Retina (tissue), 1 donor: ENCODE measurements at regions not wholly inside any gene's neighbourhood (a gene's known extent, or its start where the extent isn't known, plus 50 kb on each side); places are given as distances from the start of the nearest gene placed in this dataset.

Experiments
- DNase-seq: peaks from one replicate; pipeline ENCODE4 v3.0.0-alpha.2; 2016

- DNase-seq: no peak
Observed at GRCh38 chr4:122309988-122310626, 68.7 kb upstream of the ADAD1 start.

DNA sequence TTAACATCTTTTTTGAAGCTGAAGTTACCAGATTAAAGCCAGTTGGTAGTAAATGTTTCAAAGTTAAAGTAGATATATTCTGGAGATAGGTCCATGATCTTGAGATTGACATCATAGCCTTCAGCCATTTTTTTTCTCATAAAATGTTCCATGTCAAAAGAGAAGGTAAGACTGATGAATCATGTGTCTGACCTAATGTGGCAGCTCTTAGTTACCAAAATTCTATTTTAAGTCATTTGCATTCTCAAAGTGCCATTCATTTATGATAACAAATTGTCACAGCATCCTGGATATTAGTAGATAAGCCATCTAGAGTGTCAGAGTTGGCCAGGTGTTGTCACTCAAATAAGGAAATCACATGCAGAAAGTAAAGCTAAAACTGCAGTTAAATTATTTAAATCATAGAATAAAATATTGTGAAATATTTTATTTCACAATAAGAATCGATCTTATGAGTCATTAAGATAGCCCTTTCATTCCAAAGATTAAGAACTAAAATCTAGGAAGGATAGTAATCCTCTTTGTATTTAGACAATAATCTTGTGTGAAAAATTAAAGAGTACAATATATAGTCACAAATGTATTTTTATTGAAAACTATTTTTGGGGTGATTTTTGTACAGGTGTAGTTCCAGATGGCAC lies 65.7 kb upstream of the ADAD1 start:
- DNase-seq: no peak

DNA sequence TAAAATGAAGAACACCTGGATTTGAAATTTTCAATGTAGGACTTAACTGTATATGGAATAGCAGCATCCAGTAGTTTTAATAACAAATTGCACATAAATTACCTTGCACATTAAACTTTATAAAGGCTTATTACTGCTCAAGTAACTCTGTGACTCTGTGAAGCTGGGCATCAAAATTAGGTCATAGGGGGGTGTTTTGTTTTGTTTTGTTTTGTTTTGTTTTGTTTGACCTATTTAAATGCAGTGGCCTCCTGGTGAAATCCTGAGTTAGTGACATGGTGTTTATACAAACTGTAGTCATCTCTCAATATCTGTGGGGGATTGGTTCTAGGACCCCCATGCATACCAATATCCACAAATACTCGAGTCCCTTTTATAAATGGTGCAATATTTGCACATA lies 51.9 kb upstream of the ADAD1 start:
- DNase-seq: no peak

- DNase-seq: no peak
Observed at GRCh38 chr4:122328893-122329292, 49.9 kb upstream of the ADAD1 start.
